ENCODE measurements at regions not wholly inside any gene's neighbourhood (a gene's known extent, or its start where the extent isn't known, plus 50 kb on each side); places are given as distances from the start of the nearest gene placed in this dataset.

- Histone ChIP-seq H3K9me3 (ENCODE audit: control insufficient read depth, insufficient read depth, low read depth, low read length) (no peaks in the 10 kb centered on the region), H3K36me3 (ENCODE audit: control insufficient read depth in 2 of 2, insufficient read depth in 1 of 2, low read length in 2 of 2) (no peaks in the 10 kb centered on the region), H3K4me1 (ENCODE audit: control insufficient read depth, insufficient read depth, low read length) (no peaks in the 10 kb centered on the region), H3K4me3 (ENCODE audit: low read depth, low read length) (no peak overlapping the region), H3K27ac (ENCODE audit: extremely low read depth, low read depth, low read length) (no peak overlapping the region)
- POLR2A ChIA-PET, result no interaction called here
- TF ChIP-seq ZFHX2 (tag by site-specific recombination; conservative IDR thresholded peaks at IDR 0.05) (no peak), ZNF112 (tag by site-specific recombination; IDR thresholded peaks at IDR 0.05) (no peak), ZNF10 (tag by site-specific recombination; IDR thresholded peaks at IDR 0.05) (no peak), ZIC2 (tag by site-specific recombination; IDR thresholded peaks at IDR 0.05) (no peak), ZNF157 (tag by site-specific recombination; IDR thresholded peaks at IDR 0.05) (no peak), BCL11A (tag by site-specific recombination; IDR thresholded peaks at IDR 0.05; ENCODE audit: low read depth) (no peak), ZNF555 (tag by site-specific recombination; conservative IDR thresholded peaks at IDR 0.05) (no peak), PRDM6 (tag by site-specific recombination; IDR thresholded peaks at IDR 0.05) (no peak), ZNF138 (tag by site-specific recombination; IDR thresholded peaks at IDR 0.05; ENCODE audit: borderline replicate concordance) (no peak), SP2 (tag by site-specific recombination; IDR thresholded peaks at IDR 0.05) (no peak), ZFP37 (tag by site-specific recombination; IDR thresholded peaks at IDR 0.05) (no peak), ZSCAN18 (tag by site-specific recombination; IDR thresholded peaks at IDR 0.05) (no peak), ZNF629 (tag by site-specific recombination; IDR thresholded peaks at IDR 0.05) (no peak), MZF1 (tag by site-specific recombination; IDR thresholded peaks at IDR 0.05; ENCODE audit: borderline replicate concordance) (no peak), GLIS1 (tag by site-specific recombination; IDR thresholded peaks at IDR 0.05) (no peak), ZNF560 (tag by site-specific recombination; IDR thresholded peaks at IDR 0.05; ENCODE audit: borderline replicate concordance) (no peak), ZNF184 (tag by site-specific recombination; IDR thresholded peaks at IDR 0.05) (no peak), BCL6B (tag by site-specific recombination; IDR thresholded peaks at IDR 0.05) (no peak), KLF17 (tag by site-specific recombination; IDR thresholded peaks at IDR 0.05) (no peak), ZNF214 (tag by site-specific recombination; IDR thresholded peaks at IDR 0.05; ENCODE audit: borderline replicate concordance) (no peak)
- CTCF ChIA-PET, result no interaction called here
Observed at GRCh38 chr14:28406196-28406595, 360.4 kb upstream of the FOXG1 start.

- no peak for TF ChIP-seq ZNF175 (tag by site-specific recombination; IDR thresholded peaks at IDR 0.05)
- TF ChIP-seq ZNF555 (tag by site-specific recombination; conservative IDR thresholded peaks at IDR 0.05), result no peak
- TF ChIP-seq ZNF704 (tag by site-specific recombination; IDR thresholded peaks at IDR 0.05), result no peak
- CTCF ChIA-PET, result interaction anchor here (0.6 kb wide), 2 partner anchors 24 to 89 kb away, joined by 3 read pairs; no protein-coding TSS in a partner anchor
- POLR2A ChIA-PET, result no interaction called here
- H3K36me3 ChIP-seq (ENCODE audit: control insufficient read depth in 2 of 2, insufficient read depth in 1 of 2, low read length in 2 of 2), result no peaks in the 10 kb centered on the region
- no peaks in the 10 kb centered on the region for H3K4me1 ChIP-seq (ENCODE audit: control insufficient read depth, insufficient read depth, low read length)
- H3K4me3 ChIP-seq (ENCODE audit: low read depth, low read length), result no peak overlapping the region
- H3K27ac ChIP-seq (ENCODE audit: extremely low read depth, low read depth, low read length), result no peak overlapping the region
- no peaks in the 10 kb centered on the region for H3K9me3 ChIP-seq (ENCODE audit: control insufficient read depth, insufficient read depth, low read depth, low read length)
Observed at GRCh38 chr14:28407031-28407825, 359.4 kb upstream of the FOXG1 start.

Measured in HEK293 (cell line).